GM21390 (cell line): ENCODE measurements at regions not wholly inside any gene's neighbourhood (a gene's known extent, or its start where the extent isn't known, plus 50 kb on each side); places are given as distances from the start of the nearest gene placed in this dataset.
"Not testable (repeated sequence)": the region's sequence is repeated elsewhere in the genome, so short reads cannot be mapped to it uniquely, and the experiment has no call there.

Experiments
- ATAC-seq: cut with Tn5 transposase; IDR thresholded peaks from one replicate; pipeline ENCODE4 v1.9.1; 2021; ENCODE audit not compliant: unreplicated experiment

- no peak for ATAC-seq
Measured at GRCh38 chr2:132272713-132273112, 111.0 kb upstream of the ANKRD30BL start.

- not testable (repeated sequence) for ATAC-seq
Measured at GRCh38 chr2:132273585-132273984, 111.8 kb upstream of the ANKRD30BL start.

GRCh38 chr2:132274000-132274399, 112.2 kb upstream of the ANKRD30BL start:
- no peak for ATAC-seq

GRCh38 chr2:132275396-132275795, 113.6 kb upstream of the ANKRD30BL start:
- ATAC-seq: no peak

- no peak for ATAC-seq
Measured at GRCh38 chr2:132276571-132276981, 114.8 kb upstream of the ANKRD30BL start.

- ATAC-seq: no peak
Measured at GRCh38 chr2:132278267-132278666, 116.5 kb upstream of the ANKRD30BL start.

- no peak for ATAC-seq
Measured at GRCh38 chr2:132279344-132279743, 117.6 kb upstream of the ANKRD30BL start.

- no peak for ATAC-seq
Measured at GRCh38 chr2:132279930-132280615, 118.3 kb upstream of the ANKRD30BL start.

GRCh38 chr2:132280912-132281311, 119.2 kb upstream of the ANKRD30BL start:
- ATAC-seq: no peak

GRCh38 chr2:132282104-132282503, 120.4 kb upstream of the ANKRD30BL start:
- ATAC-seq: not testable (repeated sequence)

- no peak for ATAC-seq
Measured at GRCh38 chr2:132282911-132283310, 121.2 kb upstream of the ANKRD30BL start.

- ATAC-seq: not testable (repeated sequence)
Measured at GRCh38 chr2:132286289-132286911, 124.6 kb upstream of the ANKRD30BL start.

GRCh38 chr2:132287910-132288309, 126.2 kb upstream of the ANKRD30BL start:
- not testable (repeated sequence) for ATAC-seq

GRCh38 chr2:132289138-132289537, 127.4 kb upstream of the ANKRD30BL start:
- not testable (repeated sequence) for ATAC-seq

GRCh38 chr2:132289812-132290211, 126.8 kb upstream of the GPR39 start:
- ATAC-seq: not testable (repeated sequence)

GRCh38 chr2:132300592-132301378, 115.8 kb upstream of the GPR39 start:
- ATAC-seq: peak; percentile 54

GRCh38 chr2:132304661-132305380, 111.8 kb upstream of the GPR39 start:
- ATAC-seq: not testable (repeated sequence)

- ATAC-seq: not testable (repeated sequence)
Measured at GRCh38 chr2:132307613-132308198, 108.9 kb upstream of the GPR39 start.

GRCh38 chr2:132309203-132309602, 107.4 kb upstream of the GPR39 start:
- not testable (repeated sequence) for ATAC-seq

GRCh38 chr2:132315546-132315945, 101.1 kb upstream of the GPR39 start:
- not testable (repeated sequence) for ATAC-seq
